ENCODE measurements at regions not wholly inside any gene's neighbourhood (a gene's known extent, or its start where the extent isn't known, plus 50 kb on each side); places are given as distances from the start of the nearest gene placed in this dataset.

DNA sequence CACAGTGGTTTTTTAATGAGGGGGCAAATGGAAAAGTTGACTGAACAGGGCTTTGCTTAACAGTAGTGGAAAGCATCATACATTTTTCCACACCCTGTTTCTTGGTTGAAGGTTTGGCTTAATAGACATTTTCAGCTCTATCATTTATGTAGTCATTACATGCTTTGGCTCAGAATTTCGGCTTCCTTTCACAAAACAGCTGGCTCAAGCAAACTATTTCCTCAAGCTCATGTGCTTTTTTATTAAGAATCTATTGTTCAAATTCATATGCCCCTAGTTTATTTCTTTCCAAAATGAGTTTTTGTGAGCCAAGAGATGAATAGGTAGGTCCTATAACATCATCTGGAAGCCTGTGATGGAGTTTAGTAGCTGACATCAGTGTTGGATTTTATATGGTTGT, 113.8 kb downstream of the SLITRK6 start:
- Histone ChIP-seq H3K27me3 (ENCODE audit: control insufficient read depth, insufficient read depth, low read length) (no peaks in the 10 kb centered on the region), H2BK15ac (ENCODE audit: low read depth, low read length) (no peak overlapping the region), H2BK120ac (ENCODE audit: low read depth, low read length) (no peak overlapping the region), H3K9ac (ENCODE audit: low read depth, low read length) (no peak overlapping the region), H2AFZ (replicated peaks; ENCODE audit: low read length, poor library complexity) (no peak overlapping the region), H3K4me2 (ENCODE audit: low read depth, low read length) (no peak overlapping the region), H3K14ac (replicated peaks; ENCODE audit: low read depth, low read length) (no peak overlapping the region), H3K23ac (ENCODE audit: low read depth, low read length) (no peak overlapping the region), H3K4ac (ENCODE audit: low read depth, low read length) (no peak overlapping the region), H3K9me3 (ENCODE audit: control insufficient read depth, insufficient read depth, low read length) (no peaks in the 10 kb centered on the region), H4K5ac (ENCODE audit: low read depth, low read length) (no peak overlapping the region), H2BK5ac (ENCODE audit: low read depth, low read length, poor library complexity, severe bottlenecking) (no peak overlapping the region), H2AK5ac (ENCODE audit: low read depth, low read length) (no peak overlapping the region), H3K18ac (ENCODE audit: low read depth, low read length) (no peak overlapping the region), H2AK9ac (replicated peaks; ENCODE audit: low read depth, low read length, poor library complexity) (no peak overlapping the region), H3K27ac (ENCODE audit: insufficient read depth, low read length) (no peak overlapping the region), H4K91ac (ENCODE audit: insufficient read depth, low read depth, low read length) (no peak overlapping the region), H3K4me1 (ENCODE audit: control insufficient read depth, insufficient read depth, low read length) (no peaks in the 10 kb centered on the region), H4K8ac (ENCODE audit: low read depth in 2 of 2, low read length in 2 of 2) (no peak overlapping the region), H3K9me1 (ENCODE audit: insufficient read depth, low read length) (no peaks in the 10 kb centered on the region), H2BK20ac (ENCODE audit: low read depth, low read length) (no peak overlapping the region), H4K20me1 (ENCODE audit: insufficient read depth, low read length) (no peaks in the 10 kb centered on the region), H3K36me3 (ENCODE audit: control insufficient read depth, insufficient read depth, low read length) (no peaks in the 10 kb centered on the region), H3K56ac (ENCODE audit: extremely low read depth, insufficient read depth, low read length) (no peak overlapping the region), H3K4me3 (ENCODE audit: insufficient read depth, low read depth, low read length) (no peak overlapping the region), H3K79me1 (ENCODE audit: low read depth in 1 of 2, low read length in 2 of 2) (no peaks in the 10 kb centered on the region)
- ChIA-PET POLR2A (ENCODE audit: unreplicated experiment) (no interaction called here), CTCF (interaction anchor here (0.5 kb wide), 1 partner anchor 1620 kb away, joined by 3 read pairs; no protein-coding TSS in a partner anchor)
- dilution Hi-C loops (cut with HindIII; ENCODE audit: low sequenced_read_pairs, unreplicated experiment) (no loop called here), in situ Hi-C loops (cut with MboI; ENCODE audit: low sequenced_read_pairs) (no loop called here), intact Hi-C loops (cut with micrococcal nuclease) (no loop called here)
- BruUV-seq (replicated peaks), result no TSS peak
- no peak for DNase-seq
- ATAC-seq (ENCODE audit: low read depth), result no peak
- no CpG with 5 or more reads among the region's 1 CpG for WGBS, 2 experiments (ENCODE audit: extremely low coverage in 2 of 2, insufficient read length in 1 of 2)
- TF ChIP-seq BHLHE40 (IDR thresholded peaks at IDR 0.05; ENCODE audit: low read depth, low read length) (no peak), RCOR1 (IDR thresholded peaks at IDR 0.05; ENCODE audit: insufficient replicate concordance, low read length) (no peak), MAFK (IDR thresholded peaks at IDR 0.05; ENCODE audit: low read depth, low read length) (no peak), CEBPB (IDR thresholded peaks at IDR 0.05; ENCODE audit: low read depth, low read length) (no peak), SMC3 (IDR thresholded peaks at IDR 0.05; ENCODE audit: low read depth, low read length) (no peak), MXI1 (IDR thresholded peaks at IDR 0.05; ENCODE audit: borderline replicate concordance, low read depth, low read length) (no peak), RFX5 (IDR thresholded peaks at IDR 0.05; ENCODE audit: low read depth, low read length) (no peak), NFE2L2 (IDR thresholded peaks at IDR 0.05; ENCODE audit: low read depth, low read length) (no peak), RAD21 (IDR thresholded peaks at IDR 0.05; ENCODE audit: low read length) (no peak), CHD1 (IDR thresholded peaks at IDR 0.05; ENCODE audit: low read depth, low read length) (no peak), POLR2A (IDR thresholded peaks at IDR 0.05; ENCODE audit: low read depth, low read length) (no peak), MAZ (IDR thresholded peaks at IDR 0.05; ENCODE audit: borderline replicate concordance, low read depth, low read length) (no peak), FOS (IDR thresholded peaks at IDR 0.05; ENCODE audit: low read depth, low read length) (no peak)
- TF ChIP-seq, protein P1, sequence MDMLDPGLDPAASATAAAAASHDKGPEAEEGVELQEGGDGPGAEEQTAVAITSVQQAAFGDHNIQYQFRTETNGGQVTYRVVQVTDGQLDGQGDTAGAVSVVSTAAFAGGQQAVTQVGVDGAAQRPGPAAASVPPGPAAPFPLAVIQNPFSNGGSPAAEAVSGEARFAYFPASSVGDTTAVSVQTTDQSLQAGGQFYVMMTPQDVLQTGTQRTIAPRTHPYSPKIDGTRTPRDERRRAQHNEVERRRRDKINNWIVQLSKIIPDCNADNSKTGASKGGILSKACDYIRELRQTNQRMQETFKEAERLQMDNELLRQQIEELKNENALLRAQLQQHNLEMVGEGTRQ (IDR thresholded peaks at IDR 0.05; ENCODE audit: low read depth, low read length), result no peak
- TF ChIP-seq, protein P2, sequence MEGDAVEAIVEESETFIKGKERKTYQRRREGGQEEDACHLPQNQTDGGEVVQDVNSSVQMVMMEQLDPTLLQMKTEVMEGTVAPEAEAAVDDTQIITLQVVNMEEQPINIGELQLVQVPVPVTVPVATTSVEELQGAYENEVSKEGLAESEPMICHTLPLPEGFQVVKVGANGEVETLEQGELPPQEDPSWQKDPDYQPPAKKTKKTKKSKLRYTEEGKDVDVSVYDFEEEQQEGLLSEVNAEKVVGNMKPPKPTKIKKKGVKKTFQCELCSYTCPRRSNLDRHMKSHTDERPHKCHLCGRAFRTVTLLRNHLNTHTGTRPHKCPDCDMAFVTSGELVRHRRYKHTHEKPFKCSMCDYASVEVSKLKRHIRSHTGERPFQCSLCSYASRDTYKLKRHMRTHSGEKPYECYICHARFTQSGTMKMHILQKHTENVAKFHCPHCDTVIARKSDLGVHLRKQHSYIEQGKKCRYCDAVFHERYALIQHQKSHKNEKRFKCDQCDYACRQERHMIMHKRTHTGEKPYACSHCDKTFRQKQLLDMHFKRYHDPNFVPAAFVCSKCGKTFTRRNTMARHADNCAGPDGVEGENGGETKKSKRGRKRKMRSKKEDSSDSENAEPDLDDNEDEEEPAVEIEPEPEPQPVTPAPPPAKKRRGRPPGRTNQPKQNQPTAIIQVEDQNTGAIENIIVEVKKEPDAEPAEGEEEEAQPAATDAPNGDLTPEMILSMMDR (conservative IDR thresholded peaks at IDR 0.05; ENCODE audit: low read depth, low read length), result no peak
- TF ChIP-seq, protein P3, sequence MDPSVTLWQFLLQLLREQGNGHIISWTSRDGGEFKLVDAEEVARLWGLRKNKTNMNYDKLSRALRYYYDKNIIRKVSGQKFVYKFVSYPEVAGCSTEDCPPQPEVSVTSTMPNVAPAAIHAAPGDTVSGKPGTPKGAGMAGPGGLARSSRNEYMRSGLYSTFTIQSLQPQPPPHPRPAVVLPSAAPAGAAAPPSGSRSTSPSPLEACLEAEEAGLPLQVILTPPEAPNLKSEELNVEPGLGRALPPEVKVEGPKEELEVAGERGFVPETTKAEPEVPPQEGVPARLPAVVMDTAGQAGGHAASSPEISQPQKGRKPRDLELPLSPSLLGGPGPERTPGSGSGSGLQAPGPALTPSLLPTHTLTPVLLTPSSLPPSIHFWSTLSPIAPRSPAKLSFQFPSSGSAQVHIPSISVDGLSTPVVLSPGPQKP (IDR thresholded peaks at IDR 0.05; ENCODE audit: borderline replicate concordance, low read depth, low read length), result no peak

Measured in IMR-90 (cell line).